H9 (cell line): ENCODE measurements at regions not wholly inside any gene's neighbourhood (a gene's known extent, or its start where the extent isn't known, plus 50 kb on each side); places are given as distances from the start of the nearest gene placed in this dataset.

ENCODE experiments used
- DNase-seq: peaks from one replicate; pipeline ENCODE4 v3.0.0-alpha.2; 2017
- H2AFZ ChIP-seq: one replicate; pipeline ENCODE4 v1.6.1; 2013; ENCODE audit warnings: mild to moderate bottlenecking, low read length, control low read depth, moderate library complexity
- H2AK5ac ChIP-seq: 2 replicates; pipeline ENCODE4 v1.6.1; 2013; ENCODE audit warnings: low read length, control low read depth, mixed read lengths; ENCODE audit not compliant: insufficient read length
- H2BK120ac ChIP-seq: one replicate; pipeline ENCODE4 v1.6.1; 2013; ENCODE audit warnings: low read depth, mild to moderate bottlenecking, low read length, control low read depth, inconsistent platforms; ENCODE audit not compliant: poor library complexity, severe bottlenecking
- H2BK12ac ChIP-seq: 2 replicates; pipeline ENCODE4 v1.6.1; 2013; ENCODE audit warnings: low read length, control low read depth, mixed read lengths, low read depth; ENCODE audit not compliant: insufficient read length
- H2BK15ac ChIP-seq: 2 replicates; pipeline ENCODE4 v1.6.1; 2013; ENCODE audit warnings: low read depth, low read length, control low read depth
- H2BK20ac ChIP-seq: one replicate; pipeline ENCODE4 v1.6.1; 2013; ENCODE audit warnings: low read depth, mild to moderate bottlenecking, low read length, control low read depth, inconsistent platforms; ENCODE audit not compliant: poor library complexity, severe bottlenecking
- H2BK5ac ChIP-seq: 2 replicates; pipeline ENCODE4 v1.6.1; 2013; ENCODE audit warnings: low read length, control low read depth, mixed read lengths; ENCODE audit not compliant: insufficient read length
- H3K14ac ChIP-seq: 2 replicates; pipeline ENCODE4 v1.6.1; 2013; ENCODE audit warnings: low read length, control low read depth; ENCODE audit not compliant: insufficient read depth
- H3K18ac ChIP-seq: 2 replicates; pipeline ENCODE4 v1.6.1; 2013; ENCODE audit warnings: low read depth, mild to moderate bottlenecking, mixed read lengths, low read length, control low read depth; ENCODE audit not compliant: insufficient read length
- H3K23ac ChIP-seq: 2 replicates; pipeline ENCODE4 v1.6.1; 2013; ENCODE audit warnings: low read length, control low read depth, mixed read lengths, low read depth; ENCODE audit not compliant: insufficient read length
- H3K23me2 ChIP-seq: 2 replicates; pipeline ENCODE4 v1.6.1; 2013; ENCODE audit warnings: low read depth, mild to moderate bottlenecking, mixed read lengths, low read length, control low read depth; ENCODE audit not compliant: insufficient read length, poor library complexity, severe bottlenecking
- H3K27ac ChIP-seq: 2 replicates; pipeline ENCODE4 v1.5.1; 2013; ENCODE audit warnings: low read length, control low read depth, mixed read lengths, low read depth; ENCODE audit not compliant: insufficient read length
- H3K27me3 ChIP-seq: 2 replicates; pipeline ENCODE4 v1.6.1; 2013; ENCODE audit warnings: low read length, control low read depth, inconsistent platforms; ENCODE audit not compliant: insufficient read depth
- H3K4ac ChIP-seq: 2 replicates; pipeline ENCODE4 v1.6.1; 2013; ENCODE audit warnings: low read depth, mild to moderate bottlenecking, control low read depth, inconsistent platforms, low read length, moderate library complexity
- H3K4me1 ChIP-seq: 2 replicates; pipeline ENCODE4 v1.6.1; 2013; ENCODE audit warnings: low read length, control low read depth, inconsistent platforms; ENCODE audit not compliant: insufficient read depth
- H3K4me2 ChIP-seq: 2 replicates; pipeline ENCODE4 v1.6.1; 2013; ENCODE audit warnings: low read length, control low read depth, mixed read lengths; ENCODE audit not compliant: insufficient read length, insufficient read depth
- H3K56ac ChIP-seq: 2 replicates; pipeline ENCODE4 v1.6.1; 2013; ENCODE audit warnings: low read depth, mild to moderate bottlenecking, mixed read lengths, low read length, control low read depth; ENCODE audit not compliant: insufficient read length
- H3K79me1 ChIP-seq: 2 replicates; pipeline ENCODE4 v1.6.1; 2013; ENCODE audit warnings: low read depth, mild to moderate bottlenecking, moderate library complexity, low read length, control low read depth, inconsistent platforms; ENCODE audit not compliant: insufficient read depth, poor library complexity, severe bottlenecking
- H3K79me2 ChIP-seq: 2 replicates; pipeline ENCODE4 v1.6.1; 2013; ENCODE audit warnings: low read length, control low read depth, inconsistent platforms; ENCODE audit not compliant: insufficient read depth
- H3K9ac ChIP-seq: 2 replicates; pipeline ENCODE4 v1.6.1; 2013; ENCODE audit warnings: low read length, control low read depth, mixed read lengths; ENCODE audit not compliant: insufficient read length; ENCODE audit errors: extremely low read depth
- H3K9me3 ChIP-seq: one replicate; pipeline ENCODE4 v1.6.1; 2013; ENCODE audit warnings: low read depth, low read length, inconsistent platforms; ENCODE audit not compliant: control insufficient read depth
- H3T11ph ChIP-seq: one replicate; pipeline ENCODE4 v1.6.1; 2013; ENCODE audit warnings: mild to moderate bottlenecking, low read length, control low read depth, inconsistent platforms
- H4K20me1 ChIP-seq: one replicate; pipeline ENCODE4 v1.6.1; 2013; ENCODE audit not compliant: control insufficient read depth, insufficient read length, insufficient read depth
- H4K5ac ChIP-seq: 2 replicates; pipeline ENCODE4 v1.6.1; 2013; ENCODE audit warnings: low read depth, mild to moderate bottlenecking, mixed read lengths, low read length, control low read depth; ENCODE audit not compliant: insufficient read length
- H4K8ac ChIP-seq: replicated peaks from 2 replicates; pipeline ENCODE4 v1.6.1; 2013; ENCODE audit warnings: low read length, control low read depth, mixed read lengths, low read depth; ENCODE audit not compliant: insufficient read length
- H4K91ac ChIP-seq: 2 replicates; pipeline ENCODE4 v1.6.1; 2013; ENCODE audit warnings: low read depth, mild to moderate bottlenecking, moderate library complexity, mixed read lengths, low read length, control low read depth; ENCODE audit not compliant: insufficient read length
- H3K27ac Mint-ChIP-seq, 3 experiments: 2 replicates in 2 of 3; 3 replicates in 1 of 3; pipeline ENCODE4 v1.8.0; 2020 to 2021; ENCODE audit warnings: mixed read lengths in 3 of 3, mild to moderate bottlenecking in 1 of 3, moderate library complexity in 1 of 3
- H3K27me3 Mint-ChIP-seq: 2 replicates; pipeline ENCODE4 v1.8.0; 2021; ENCODE audit warnings: low read depth, mild to moderate bottlenecking, moderate library complexity, mixed read lengths
- H3K36me3 Mint-ChIP-seq, 3 experiments: 2 replicates in 2 of 3; 3 replicates in 1 of 3; pipeline ENCODE4 v1.8.0; 2020 to 2021; ENCODE audit warnings: low read depth in 3 of 3, mixed read lengths in 3 of 3; ENCODE audit not compliant: insufficient read depth in 1 of 3
- H3K4me1 Mint-ChIP-seq, 2 experiments: 2 replicates each; pipeline ENCODE4 v1.8.0; 2020; ENCODE audit warnings: mixed read lengths in 2 of 2
- H3K4me3 Mint-ChIP-seq, 2 experiments: 2 replicates in 1 of 2; 3 replicates in 1 of 2; pipeline ENCODE4 v1.8.0; 2020 to 2021; ENCODE audit warnings: mild to moderate bottlenecking in 2 of 2, mixed read lengths in 2 of 2, moderate library complexity in 1 of 2
- H3K9me3 Mint-ChIP-seq, 2 experiments: 2 replicates in 1 of 2; 3 replicates in 1 of 2; pipeline ENCODE4 v1.8.0; 2020; ENCODE audit warnings: mild to moderate bottlenecking in 2 of 2, mixed read lengths in 2 of 2, moderate library complexity in 1 of 2
- CTCF ChIP-seq: fragments of 200-600 bp; sonication (generic); conservative IDR thresholded peaks from 3 replicates; pipeline ENCODE4 v1.8.0; 2021; ENCODE audit warnings: antibody characterized with exemption, mild to moderate bottlenecking
- WGBS: extraction: QIAGEN DNeasy Blood & Tissue Kit; methylation state at CpG from one replicate; pipeline ENCODE4 v1.1.7; 2013; ENCODE audit warnings: missing lambda C conversion rate, low lambda C conversion rate, mixed read lengths; ENCODE audit not compliant: insufficient read length; ENCODE audit errors: extremely low coverage; 5-methylcytosine and 5-hydroxymethylcytosine counted together

GRCh38 chr5:74304536-74304935 is 336.0 kb downstream of the ENC1 start:
- H3K9me3 ChIP-seq: no peaks in the 10 kb centered on the region
- H4K5ac ChIP-seq: no peak overlapping the region
- DNase-seq: no peak
- H3K27ac Mint-ChIP-seq: no peak overlapping the region
- H2BK15ac ChIP-seq: no peak overlapping the region
- no peak for TF ChIP-seq CTCF
- H2BK5ac ChIP-seq: no peak overlapping the region
- H2BK120ac ChIP-seq: no peak overlapping the region
- no peak overlapping the region for H3K9ac ChIP-seq
- H3K4me1 ChIP-seq: no peaks in the 10 kb centered on the region
- H4K20me1 ChIP-seq: no peaks in the 10 kb centered on the region
- no peaks in the 10 kb centered on the region for H3K79me2 ChIP-seq
- H3K4me2 ChIP-seq: no peak overlapping the region
- H3K18ac ChIP-seq: no peak overlapping the region
- no peaks in the 10 kb centered on the region for H3K79me1 ChIP-seq
- H3K4ac ChIP-seq: no peak overlapping the region
- H3K4me1 Mint-ChIP-seq: no peaks in the 10 kb centered on the region
- WGBS: no CpG with 5 or more reads among the region's 1 CpG
- H4K8ac ChIP-seq: no peak overlapping the region
- no peaks in the 10 kb centered on the region for H3K23me2 ChIP-seq
- no peak overlapping the region for H2BK20ac ChIP-seq
- H3K4me3 Mint-ChIP-seq: no peak overlapping the region
- peak overlapping the region; percentile 26 for H3T11ph ChIP-seq
- no peak overlapping the region for H3K14ac ChIP-seq
- H3K9me3 Mint-ChIP-seq: no peaks in the 10 kb centered on the region; a peak in 1 of 5 replicates
- no peak overlapping the region for H3K56ac ChIP-seq
- no peak overlapping the region for H2AFZ ChIP-seq
- H4K91ac ChIP-seq: no peak overlapping the region
- no peak overlapping the region for H3K23ac ChIP-seq
- no peak overlapping the region for H2AK5ac ChIP-seq
- H3K27ac ChIP-seq: no peak overlapping the region
- no peaks in the 10 kb centered on the region for H3K27me3 ChIP-seq
- H3K36me3 Mint-ChIP-seq: no peaks in the 10 kb centered on the region; a peak in 1 of 7 replicates
- no peak overlapping the region for H2BK12ac ChIP-seq
- H3K27me3 Mint-ChIP-seq: no peaks in the 10 kb centered on the region
